Body of pancreas (tissue), 4 donors: ENCODE measurements at regions not wholly inside any gene's neighbourhood (a gene's known extent, or its start where the extent isn't known, plus 50 kb on each side); places are given as distances from the start of the nearest gene placed in this dataset.

Experiments
- ATAC-seq: fragments of 150-250 bp; one replicate; pipeline ENCODE4 v1.9.1; 2016
- DNase-seq, 4 donors: peaks; one replicate each; pipeline ENCODE4 v3.0.0-alpha.2; 2019
- H3K27ac ChIP-seq, 4 donors: fragments of 200-600 bp; sonication (generic); 1 replicate in 3 of 4; 2 replicates in 1 of 4; pipeline versions ENCODE4 v1.5.1 to v1.6.1; 2016 to 2019; ENCODE audit warnings: mild to moderate bottlenecking in 1 of 4, mixed read lengths in 1 of 4, moderate library complexity in 1 of 4
- H3K27me3 ChIP-seq, 2 donors: fragments of 200-600 bp; sonication (generic); one replicate each; pipeline ENCODE4 v1.6.0; 2016; ENCODE audit warnings: mild to moderate bottlenecking in 1 of 2
- H3K36me3 ChIP-seq, 2 donors: fragments of 200-600 bp; sonication (generic); replicated peaks in 1 of 2; 2 replicates each; pipeline ENCODE4 v1.5.1; 2016; ENCODE audit warnings: low read depth in 2 of 2; ENCODE audit not compliant: insufficient read depth in 1 of 2
- H3K4me1 ChIP-seq: fragments of 200-600 bp; sonication (generic); one replicate; pipeline ENCODE4 v1.6.0; 2016
- H3K4me3 ChIP-seq, 2 donors: fragments of 200-600 bp; sonication (generic); 1 replicate in 1 of 2; 2 replicates in 1 of 2; pipeline ENCODE4 v1.5.1; 2016 to 2019
- H3K9me3 ChIP-seq, 3 donors: fragments of 200-600 bp; sonication (generic); 1 replicate in 2 of 3; 2 replicates in 1 of 3; pipeline ENCODE4 v1.5.1; 2016
- POLR2A ChIP-seq, 3 donors: fragments of 450-650 bp; IDR thresholded peaks; one replicate each; pipeline ENCODE4 v1.6.1; 2016; ENCODE audit warnings: antibody characterized with exemption in 3 of 3, mild to moderate bottlenecking in 2 of 3
- whole genome bisulfite sequencing, 2 donors: methylation state at CpG; one replicate each; pipeline ENCODE4 v1.1.5; 2017; 5-methylcytosine and 5-hydroxymethylcytosine counted together
- intact Hi-C: fragments of 100-400 bp; cut with DNase I; formaldehyde crosslinking; loops from one replicate; pipeline ENCODE4 v1.15.1; 2023
- TF ChIP-seq, protein P1 (sequence below), 7 experiments: fragments of 450-650 bp in 4 of 7; fragments of 200-600 bp in 3 of 7; sonication (generic) in 3 of 7; IDR thresholded peaks; one replicate each; pipeline ENCODE4 v1.5.1; 2016 to 2019; ENCODE audit warnings: antibody characterized with exemption in 7 of 7

DNA sequence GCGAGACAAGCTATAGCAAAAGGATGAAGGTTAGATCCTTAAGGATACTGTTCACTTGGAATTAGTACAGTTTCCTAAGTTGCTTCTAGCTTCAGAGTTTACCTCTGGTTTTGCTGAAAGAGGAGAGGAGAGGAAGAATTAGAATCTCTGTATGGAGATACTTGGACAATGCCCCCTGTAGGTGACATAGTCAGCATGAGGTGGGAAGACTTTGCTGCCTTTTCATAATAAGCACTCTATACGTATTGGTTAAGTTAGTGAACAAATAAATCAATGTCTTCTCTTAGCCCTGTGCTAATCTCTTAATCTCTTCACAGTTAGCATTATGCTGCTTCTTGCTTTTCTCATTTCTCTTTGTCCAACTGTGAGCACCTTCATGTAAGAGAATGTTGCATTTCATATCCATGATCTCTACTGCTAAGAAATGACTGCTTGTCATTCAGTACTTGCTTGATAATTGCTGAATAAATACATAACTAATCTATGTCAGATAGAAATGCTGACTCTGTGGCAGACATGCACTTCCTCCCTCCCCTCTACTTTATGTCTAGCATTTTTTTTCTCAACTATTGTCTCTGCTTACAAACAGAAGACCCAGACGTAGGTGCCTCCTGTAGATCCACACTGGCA, 527.2 kb downstream of the GBA3 start:
- WGBS, 2 donors, result 64 to 71% methylated on average over 3 of the region's 3 CpGs
- DNase-seq (no peak), ATAC-seq (no peak)
- no peaks in the 10 kb centered on the region for H3K36me3 ChIP-seq
- no peaks in the 10 kb centered on the region for H3K4me1 ChIP-seq
- H3K4me3 ChIP-seq, result no peak overlapping the region
- no peak overlapping the region for H3K27ac ChIP-seq
- H3K27me3 ChIP-seq, result no peaks in the 10 kb centered on the region
- H3K9me3 ChIP-seq, result no peaks in the 10 kb centered on the region
- TF ChIP-seq, protein P1, sequence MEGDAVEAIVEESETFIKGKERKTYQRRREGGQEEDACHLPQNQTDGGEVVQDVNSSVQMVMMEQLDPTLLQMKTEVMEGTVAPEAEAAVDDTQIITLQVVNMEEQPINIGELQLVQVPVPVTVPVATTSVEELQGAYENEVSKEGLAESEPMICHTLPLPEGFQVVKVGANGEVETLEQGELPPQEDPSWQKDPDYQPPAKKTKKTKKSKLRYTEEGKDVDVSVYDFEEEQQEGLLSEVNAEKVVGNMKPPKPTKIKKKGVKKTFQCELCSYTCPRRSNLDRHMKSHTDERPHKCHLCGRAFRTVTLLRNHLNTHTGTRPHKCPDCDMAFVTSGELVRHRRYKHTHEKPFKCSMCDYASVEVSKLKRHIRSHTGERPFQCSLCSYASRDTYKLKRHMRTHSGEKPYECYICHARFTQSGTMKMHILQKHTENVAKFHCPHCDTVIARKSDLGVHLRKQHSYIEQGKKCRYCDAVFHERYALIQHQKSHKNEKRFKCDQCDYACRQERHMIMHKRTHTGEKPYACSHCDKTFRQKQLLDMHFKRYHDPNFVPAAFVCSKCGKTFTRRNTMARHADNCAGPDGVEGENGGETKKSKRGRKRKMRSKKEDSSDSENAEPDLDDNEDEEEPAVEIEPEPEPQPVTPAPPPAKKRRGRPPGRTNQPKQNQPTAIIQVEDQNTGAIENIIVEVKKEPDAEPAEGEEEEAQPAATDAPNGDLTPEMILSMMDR (IDR thresholded peaks at IDR 0.05), result no peak
- TF ChIP-seq POLR2A (IDR thresholded peaks at IDR 0.05), result no peak
- intact Hi-C loops, result no loop called here

DNA sequence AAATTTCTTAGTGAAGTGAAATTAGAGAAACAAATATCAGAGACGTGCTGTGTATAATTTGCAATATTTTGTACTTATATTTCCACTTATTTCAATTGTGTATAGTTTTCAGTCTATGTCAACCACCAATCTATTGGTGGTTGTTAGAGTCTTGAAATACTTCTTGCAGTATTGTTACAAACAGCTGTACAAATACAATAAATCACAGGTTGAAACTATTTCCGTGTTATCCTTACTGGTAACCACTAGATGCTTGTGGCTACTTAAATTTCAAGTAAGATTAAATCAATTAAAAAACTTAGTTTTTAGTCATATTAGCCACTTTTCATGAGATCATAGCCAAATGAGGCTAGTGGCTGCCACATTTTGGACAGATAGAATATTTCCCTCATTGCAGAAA, 520.5 kb downstream of the GBA3 start:
- Histone ChIP-seq H3K4me1 (no peaks in the 10 kb centered on the region), H3K36me3 (no peaks in the 10 kb centered on the region), H3K27me3 (no peaks in the 10 kb centered on the region), H3K4me3 (no peak overlapping the region), H3K27ac (no peak overlapping the region), H3K9me3 (no peaks in the 10 kb centered on the region)
- intact Hi-C loops, result no loop called here
- WGBS, 2 donors, result 44 to 45% methylated on average over 2 of the region's 2 CpGs
- TF ChIP-seq, protein P1 (IDR thresholded peaks at IDR 0.05), result no peak
- TF ChIP-seq POLR2A (IDR thresholded peaks at IDR 0.05), result no peak
- no peak for ATAC-seq
- DNase-seq, result no peak

DNA sequence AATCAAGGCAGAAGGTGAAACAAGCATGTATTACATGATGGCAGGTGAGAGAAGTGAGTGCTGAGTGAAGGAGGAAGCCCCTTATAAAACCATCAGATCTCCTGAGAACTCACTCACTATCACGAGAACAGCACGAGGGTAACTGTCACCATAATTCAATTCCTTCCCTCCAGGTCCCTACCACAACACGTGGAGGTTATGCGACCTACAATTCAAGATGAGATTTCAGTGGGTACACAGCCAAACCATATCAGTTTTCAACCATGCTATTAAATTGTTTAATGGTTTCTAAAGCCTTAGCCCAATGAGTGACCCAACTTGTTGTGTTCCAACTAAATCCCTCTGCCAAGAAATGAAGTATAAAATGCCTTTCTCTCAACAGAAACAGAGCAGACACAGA, 519.8 kb downstream of the GBA3 start:
- WGBS, 2 donors, result 59 to 61% methylated on average over 4 of the region's 4 CpGs
- Histone ChIP-seq H3K4me1 (no peaks in the 10 kb centered on the region), H3K4me3 (no peak overlapping the region), H3K27me3 (no peaks in the 10 kb centered on the region), H3K36me3 (no peaks in the 10 kb centered on the region), H3K9me3 (no peaks in the 10 kb centered on the region), H3K27ac (no peak overlapping the region)
- intact Hi-C loops, result no loop called here
- TF ChIP-seq, protein P1 (IDR thresholded peaks at IDR 0.05), result no peak
- TF ChIP-seq POLR2A (IDR thresholded peaks at IDR 0.05), result no peak
- DNase-seq (no peak), ATAC-seq (no peak)

DNA sequence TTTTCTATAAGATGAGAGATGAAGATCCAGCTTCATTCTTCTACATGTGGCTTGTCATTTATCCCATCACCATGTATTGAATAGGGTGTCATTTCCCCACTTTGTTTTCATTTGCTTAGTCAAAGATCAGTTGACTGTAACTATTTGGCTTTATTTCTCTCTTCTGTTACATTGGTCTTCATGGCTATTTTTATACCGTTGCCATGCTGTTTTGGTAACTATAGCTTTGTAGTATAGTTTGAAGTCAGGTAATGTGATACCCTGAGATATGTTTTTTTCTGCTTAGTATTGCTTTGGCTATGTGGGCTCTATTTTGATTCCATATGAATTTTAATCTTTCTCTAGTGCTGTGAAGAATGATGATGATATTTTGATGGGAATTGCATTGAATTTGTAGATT, 514.3 kb downstream of the GBA3 start:
- H3K4me1 ChIP-seq, result no peaks in the 10 kb centered on the region

More for the DNA sequence above, 514.3 kb downstream of the GBA3 start:
- no peaks in the 10 kb centered on the region for H3K27me3 ChIP-seq
- no peak overlapping the region for H3K4me3 ChIP-seq
- H3K9me3 ChIP-seq, result peaks cover 0 to 10% (median 0%) of the 10 kb centered on the region in 3 donors
- no peak for DNase-seq
- TF ChIP-seq POLR2A (IDR thresholded peaks at IDR 0.05), result no peak
- TF ChIP-seq, protein P1 (IDR thresholded peaks at IDR 0.05), result no peak
- ATAC-seq, result no peak
- intact Hi-C loops, result no loop called here
- H3K27ac ChIP-seq, result no peak overlapping the region
- 62 to 90% methylated on average over 1 of the region's 1 CpG for WGBS, 2 donors
- H3K36me3 ChIP-seq, result no peaks in the 10 kb centered on the region
